ENCODE measurements at regions not wholly inside any gene's neighbourhood (a gene's known extent, or its start where the extent isn't known, plus 50 kb on each side); places are given as distances from the start of the nearest gene placed in this dataset.

DNA sequence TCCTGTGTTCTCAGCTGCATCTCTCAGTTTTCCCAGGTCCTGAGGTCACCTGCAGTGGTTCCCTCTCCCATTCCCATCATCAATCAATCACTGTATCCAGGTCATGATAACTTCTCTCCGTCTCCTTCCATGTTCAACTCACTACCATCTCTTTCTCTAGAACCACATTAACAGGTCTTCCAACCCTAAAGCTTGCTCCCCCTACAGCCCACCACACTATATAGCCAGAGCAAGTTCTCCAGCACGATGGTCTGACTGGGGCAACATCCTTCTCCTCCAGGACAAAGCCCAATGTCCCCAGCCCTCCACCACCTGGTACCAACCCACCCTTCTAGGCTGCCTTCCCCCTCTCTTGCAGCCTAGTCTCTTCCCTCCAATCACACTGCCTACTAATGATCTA, 241.6 kb downstream of the CDK5RAP2 start:
- H3K36me3 Mint-ChIP-seq (ENCODE audit: low read depth): no peaks in the 10 kb centered on the region

DNA sequence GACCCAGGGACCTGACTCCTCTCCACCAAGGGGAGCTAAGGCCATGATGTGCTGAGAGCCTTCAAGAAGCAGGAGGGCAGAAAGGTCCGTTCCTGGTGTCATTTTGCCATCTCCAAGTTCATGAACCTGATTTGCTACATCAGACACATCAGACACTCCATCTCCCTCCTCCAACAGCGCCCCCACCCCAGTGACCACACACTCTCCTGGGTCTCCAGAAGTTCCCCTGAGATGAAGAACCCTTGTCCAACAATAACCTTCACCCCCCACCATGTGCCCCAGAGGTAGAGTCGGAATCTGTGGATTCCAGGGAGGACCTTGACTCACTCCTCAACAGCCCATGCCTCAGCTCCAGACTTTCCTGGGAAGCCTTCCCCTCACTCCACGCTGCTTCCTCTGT, 242.8 kb downstream of the CDK5RAP2 start:
- H3K4me3 Mint-ChIP-seq: no peak overlapping the region
- no peak overlapping the region for H3K27ac Mint-ChIP-seq
- no peaks in the 10 kb centered on the region for H3K4me1 Mint-ChIP-seq (ENCODE audit: low read depth)
- H3K9me3 Mint-ChIP-seq: no peaks in the 10 kb centered on the region
- H3K27me3 Mint-ChIP-seq: peaks cover under 1% of the 10 kb centered on the region
- H3K36me3 Mint-ChIP-seq (ENCODE audit: low read depth): no peaks in the 10 kb centered on the region
- intact Hi-C loops (cut with micrococcal nuclease): no loop called here

More for the DNA sequence above, 241.6 kb downstream of the CDK5RAP2 start:
- Mint-ChIP-seq H3K4me1 (ENCODE audit: low read depth) (no peaks in the 10 kb centered on the region), H3K4me3 (no peak overlapping the region), H3K27ac (no peak overlapping the region), H3K27me3 (peaks cover 3% of the 10 kb centered on the region), H3K9me3 (no peaks in the 10 kb centered on the region)
- intact Hi-C loops (cut with micrococcal nuclease): no loop called here

DNA sequence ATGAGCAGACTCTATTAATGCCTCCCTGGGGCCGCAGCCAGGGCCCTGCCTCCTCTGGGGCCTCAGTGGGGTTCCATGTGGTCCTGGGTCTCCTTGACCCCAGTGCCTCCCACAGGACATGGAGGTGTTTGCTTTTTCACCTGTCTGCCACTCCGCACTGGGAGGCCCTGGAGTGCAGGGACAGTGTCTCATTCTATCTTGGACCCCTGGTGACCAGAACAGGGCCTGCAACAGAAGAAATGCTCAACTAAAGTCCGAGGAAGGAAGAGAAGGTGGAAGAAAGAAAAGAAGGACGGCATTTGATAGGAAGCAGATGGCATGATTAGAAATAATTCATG, 243.2 kb downstream of the CDK5RAP2 start:
- Mint-ChIP-seq H3K4me3 (no peak overlapping the region), H3K36me3 (ENCODE audit: low read depth) (no peaks in the 10 kb centered on the region), H3K4me1 (ENCODE audit: low read depth) (no peaks in the 10 kb centered on the region), H3K27me3 (no peaks in the 10 kb centered on the region), H3K27ac (no peak overlapping the region), H3K9me3 (no peaks in the 10 kb centered on the region)
- intact Hi-C loops (cut with micrococcal nuclease): no loop called here

DNA sequence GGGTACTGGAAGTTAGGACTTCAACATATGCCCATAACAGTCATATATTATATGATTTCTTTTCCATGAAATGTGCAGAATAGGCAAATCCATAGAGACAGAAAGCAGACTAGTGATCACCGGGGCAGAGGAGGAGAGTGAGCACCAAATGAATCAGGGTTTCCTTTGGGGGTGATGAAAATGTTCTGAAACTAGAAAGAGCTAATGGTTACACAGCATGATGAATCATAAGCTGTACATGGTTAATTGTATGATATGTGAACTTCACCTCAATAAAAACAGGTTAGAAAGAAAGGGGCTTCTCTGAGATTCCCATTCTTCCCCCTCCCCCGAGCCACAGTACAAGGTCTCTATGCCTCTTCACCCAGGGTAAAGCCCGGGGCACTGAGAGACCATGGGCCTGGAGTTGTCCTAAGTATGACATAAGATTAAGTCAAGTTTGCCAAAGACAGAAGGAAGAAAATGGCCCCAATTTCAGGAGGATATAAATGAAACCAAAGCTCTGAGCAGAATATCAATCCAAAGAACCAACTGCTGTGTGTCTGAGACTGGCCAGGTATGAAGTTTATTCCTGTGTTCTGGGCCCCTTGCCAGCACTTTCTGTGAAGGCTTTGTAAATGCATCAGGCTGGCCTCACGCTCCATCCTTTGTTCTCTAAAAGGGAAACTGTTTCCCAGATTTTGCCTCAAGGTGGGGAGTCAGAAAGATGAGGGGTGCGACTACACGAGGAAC, 243.8 kb downstream of the CDK5RAP2 start:
- intact Hi-C loops (cut with micrococcal nuclease): no loop called here
- H3K36me3 Mint-ChIP-seq (ENCODE audit: low read depth): no peaks in the 10 kb centered on the region
- no peak overlapping the region for H3K27ac Mint-ChIP-seq
- no peaks in the 10 kb centered on the region for H3K9me3 Mint-ChIP-seq
- no peaks in the 10 kb centered on the region for H3K27me3 Mint-ChIP-seq
- no peaks in the 10 kb centered on the region for H3K4me1 Mint-ChIP-seq (ENCODE audit: low read depth)
- no peak overlapping the region for H3K4me3 Mint-ChIP-seq

DNA sequence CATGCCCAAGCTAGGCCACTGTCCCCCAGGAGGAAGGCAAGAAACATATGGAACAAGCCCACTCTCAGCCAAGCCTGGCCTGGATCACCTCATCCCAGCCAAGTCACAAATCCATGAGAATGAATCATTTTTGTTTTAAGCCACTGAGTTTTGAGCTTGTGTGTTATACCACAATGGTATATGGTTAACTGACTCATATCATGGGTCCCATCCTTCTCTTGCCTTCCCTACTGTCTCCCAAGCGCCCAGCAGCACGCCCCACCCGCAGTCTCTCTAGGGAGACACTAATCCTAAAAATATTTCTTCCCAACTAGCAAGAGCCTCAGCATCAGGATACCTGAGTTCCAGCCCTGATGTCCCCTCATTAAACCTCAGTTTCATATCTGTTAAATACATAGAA, 248.1 kb downstream of the CDK5RAP2 start:
- H3K4me3 Mint-ChIP-seq: no peak overlapping the region
- no peaks in the 10 kb centered on the region for H3K4me1 Mint-ChIP-seq (ENCODE audit: low read depth)
- no peak overlapping the region for H3K27ac Mint-ChIP-seq
- intact Hi-C loops (cut with micrococcal nuclease): no loop called here
- no peaks in the 10 kb centered on the region for H3K36me3 Mint-ChIP-seq (ENCODE audit: low read depth)
- no peaks in the 10 kb centered on the region for H3K27me3 Mint-ChIP-seq
- no peaks in the 10 kb centered on the region for H3K9me3 Mint-ChIP-seq

DNA sequence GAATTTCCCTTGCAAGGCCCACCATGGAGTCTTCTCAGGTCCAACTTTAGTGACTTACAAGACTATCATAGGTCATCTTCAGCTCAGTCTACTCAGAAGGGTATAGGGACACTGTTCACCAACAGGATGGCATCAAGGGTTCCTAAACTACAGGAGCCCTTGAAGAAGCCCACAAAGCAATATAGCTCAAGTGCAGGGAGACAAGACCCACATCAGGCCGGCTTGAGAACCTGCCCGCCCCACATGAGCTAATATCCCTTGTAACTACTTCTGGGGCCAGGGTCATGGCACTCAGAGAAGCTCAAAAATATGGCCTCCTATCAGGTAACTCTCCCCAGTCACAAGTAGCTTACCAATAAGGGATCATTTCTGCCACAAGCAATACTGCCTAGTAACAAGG, 249.9 kb downstream of the CDK5RAP2 start:
- intact Hi-C loops (cut with micrococcal nuclease): no loop called here
- H3K4me3 Mint-ChIP-seq: no peak overlapping the region

DNA sequence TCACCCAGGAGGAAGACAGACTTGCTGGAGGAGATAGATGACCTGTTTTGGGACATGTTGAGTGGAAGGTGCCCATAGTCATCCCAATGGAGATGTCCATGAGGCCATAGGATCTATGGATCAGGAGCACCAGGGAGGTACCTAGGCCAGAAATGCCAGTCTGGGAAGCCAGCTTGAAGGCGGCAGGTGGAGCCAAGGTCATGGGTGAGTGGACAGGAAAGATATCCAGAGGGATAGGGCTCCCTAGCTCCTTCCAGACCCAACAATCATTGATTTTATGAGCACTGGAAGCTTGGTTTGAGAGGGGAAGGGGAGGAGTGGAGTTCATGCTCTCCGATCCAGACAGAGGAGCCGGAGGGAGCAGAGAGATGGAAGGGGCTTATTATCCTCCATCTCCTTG, 252.6 kb downstream of the CDK5RAP2 start:
- Mint-ChIP-seq H3K4me1 (ENCODE audit: low read depth) (peaks cover 9% of the 10 kb centered on the region), H3K27ac (no peak overlapping the region), H3K9me3 (no peaks in the 10 kb centered on the region), H3K27me3 (peaks cover 4% of the 10 kb centered on the region), H3K4me3 (no peak overlapping the region), H3K36me3 (ENCODE audit: low read depth) (no peaks in the 10 kb centered on the region)
- intact Hi-C loops (cut with micrococcal nuclease): no loop called here

More for the DNA sequence above, 249.9 kb downstream of the CDK5RAP2 start:
- Mint-ChIP-seq H3K27me3 (peaks cover 3% of the 10 kb centered on the region), H3K27ac (no peak overlapping the region), H3K9me3 (no peaks in the 10 kb centered on the region), H3K36me3 (ENCODE audit: low read depth) (no peaks in the 10 kb centered on the region), H3K4me1 (ENCODE audit: low read depth) (peaks cover 3% of the 10 kb centered on the region)

DNA sequence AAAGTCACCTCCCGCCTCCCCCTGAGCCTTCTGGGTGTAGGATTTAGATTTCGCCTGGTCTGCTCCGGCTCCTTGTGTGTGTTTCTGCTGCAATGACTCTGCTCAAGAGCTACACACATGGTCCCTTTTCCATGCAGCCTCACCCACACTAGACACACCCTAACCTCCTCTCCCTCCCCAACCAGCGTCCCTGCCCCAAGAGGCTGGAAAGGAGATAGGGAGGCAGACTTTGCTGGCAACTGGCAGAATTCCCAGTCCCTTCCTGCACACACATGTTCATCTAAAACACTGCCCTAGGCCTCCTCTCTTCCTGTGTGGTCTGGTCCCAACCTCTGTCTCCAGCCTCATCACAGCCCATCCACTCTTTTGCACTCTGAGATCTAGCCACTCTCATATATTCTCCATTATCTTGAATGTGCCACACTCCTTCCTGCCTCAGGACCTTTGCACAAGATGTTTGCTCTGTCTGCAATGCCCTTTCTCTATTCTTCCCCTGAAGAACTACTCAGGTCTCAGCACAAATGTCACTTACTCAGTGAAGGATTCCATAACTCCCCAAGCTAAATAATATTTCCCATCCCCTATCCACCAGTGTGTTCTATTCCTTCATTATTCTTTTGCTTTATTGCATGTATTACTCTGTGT, 253.8 kb downstream of the CDK5RAP2 start:
- Mint-ChIP-seq H3K36me3 (ENCODE audit: low read depth) (no peaks in the 10 kb centered on the region), H3K9me3 (no peaks in the 10 kb centered on the region), H3K4me3 (no peak overlapping the region), H3K4me1 (ENCODE audit: low read depth) (peaks cover 9% of the 10 kb centered on the region), H3K27ac (no peak overlapping the region), H3K27me3 (peaks cover 5% of the 10 kb centered on the region)
- intact Hi-C loops (cut with micrococcal nuclease): no loop called here

DNA sequence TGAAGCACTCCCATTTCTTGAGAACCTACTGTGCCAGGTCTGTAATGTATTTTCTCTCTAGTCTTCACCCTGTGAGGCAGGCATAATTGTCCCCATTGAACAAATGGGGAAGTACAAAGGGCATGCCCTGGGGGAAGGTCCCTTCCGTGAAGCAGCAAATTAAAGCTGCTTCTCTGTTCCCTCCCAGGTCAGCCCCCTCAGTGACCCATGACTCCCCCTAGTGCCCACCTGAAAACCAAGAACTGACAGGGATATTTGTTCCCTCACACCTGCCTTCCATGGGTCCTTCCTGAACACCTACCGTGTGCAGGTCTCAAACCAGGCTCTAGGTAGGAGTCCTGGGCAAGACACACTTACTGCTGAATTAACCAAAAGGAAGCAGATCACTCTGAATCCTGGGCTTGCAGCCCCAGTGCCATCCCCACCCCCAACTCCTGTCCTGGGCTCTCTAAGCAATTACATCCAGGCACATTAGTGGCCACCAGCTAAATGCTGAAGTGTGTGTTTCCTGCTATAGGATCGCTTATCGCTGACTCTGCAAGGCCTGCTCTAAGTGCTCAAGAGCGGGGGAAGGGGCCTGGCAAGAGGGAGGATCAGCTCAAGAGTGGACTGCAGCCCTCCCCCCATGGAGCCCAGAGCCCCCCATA, 254.8 kb downstream of the CDK5RAP2 start:
- intact Hi-C loops (cut with micrococcal nuclease): no loop called here
- H3K27me3 Mint-ChIP-seq: peaks cover 5% of the 10 kb centered on the region
- no peaks in the 10 kb centered on the region for H3K36me3 Mint-ChIP-seq (ENCODE audit: low read depth)
- H3K4me1 Mint-ChIP-seq (ENCODE audit: low read depth): peaks cover 9% of the 10 kb centered on the region
- no peak overlapping the region for H3K27ac Mint-ChIP-seq
- H3K9me3 Mint-ChIP-seq: no peaks in the 10 kb centered on the region
- H3K4me3 Mint-ChIP-seq: no peak overlapping the region

DNA sequence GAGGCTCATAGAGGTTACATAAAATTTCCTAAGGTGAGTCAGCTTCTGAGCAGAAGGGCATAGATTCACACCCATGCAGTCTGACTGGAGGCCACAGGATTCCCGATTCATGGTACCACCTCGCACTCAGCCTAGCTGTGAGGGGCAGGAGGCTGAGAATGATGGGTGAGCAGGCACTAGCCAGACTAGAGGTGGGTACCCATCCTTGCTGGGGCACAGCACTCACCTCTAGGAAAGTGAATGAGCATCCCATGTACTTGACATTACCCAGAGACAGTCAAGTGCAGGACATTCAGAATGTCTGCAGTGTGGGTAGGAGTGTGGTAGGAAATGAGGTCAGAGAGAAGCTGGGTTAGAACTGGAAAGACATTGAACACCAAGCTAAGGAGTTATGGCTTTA, 255.5 kb downstream of the CDK5RAP2 start:
- H3K4me1 Mint-ChIP-seq (ENCODE audit: low read depth): peaks cover 9% of the 10 kb centered on the region
- intact Hi-C loops (cut with micrococcal nuclease): no loop called here
- H3K27me3 Mint-ChIP-seq: peaks cover 5% of the 10 kb centered on the region
- H3K9me3 Mint-ChIP-seq: no peaks in the 10 kb centered on the region
- H3K27ac Mint-ChIP-seq: no peak overlapping the region
- no peaks in the 10 kb centered on the region for H3K36me3 Mint-ChIP-seq (ENCODE audit: low read depth)
- H3K4me3 Mint-ChIP-seq: no peak overlapping the region

DNA sequence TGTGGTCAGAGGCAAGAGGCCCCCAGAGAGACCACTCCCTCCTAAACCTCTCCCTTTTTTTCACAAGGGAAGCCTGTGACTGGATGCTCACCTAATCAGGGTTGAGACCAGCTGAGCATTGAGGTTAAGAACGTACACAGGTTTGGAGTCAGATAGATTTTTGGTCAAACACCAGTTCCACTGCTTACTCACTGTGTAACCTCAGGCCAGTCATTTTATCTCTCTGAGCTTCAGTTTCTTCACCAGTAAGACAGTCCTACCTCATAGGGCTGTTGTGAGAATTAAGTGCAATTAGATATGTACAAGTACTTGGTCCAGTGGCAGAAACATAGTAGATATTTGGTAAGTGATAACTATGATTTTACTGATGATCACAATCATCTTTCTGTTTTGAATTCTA, 256.8 kb downstream of the CDK5RAP2 start:
- Mint-ChIP-seq H3K27me3 (peaks cover 5% of the 10 kb centered on the region), H3K4me3 (no peak overlapping the region), H3K36me3 (ENCODE audit: low read depth) (no peaks in the 10 kb centered on the region), H3K4me1 (ENCODE audit: low read depth) (peaks cover 9% of the 10 kb centered on the region), H3K9me3 (no peaks in the 10 kb centered on the region), H3K27ac (no peak overlapping the region)
- intact Hi-C loops (cut with micrococcal nuclease): no loop called here

DNA sequence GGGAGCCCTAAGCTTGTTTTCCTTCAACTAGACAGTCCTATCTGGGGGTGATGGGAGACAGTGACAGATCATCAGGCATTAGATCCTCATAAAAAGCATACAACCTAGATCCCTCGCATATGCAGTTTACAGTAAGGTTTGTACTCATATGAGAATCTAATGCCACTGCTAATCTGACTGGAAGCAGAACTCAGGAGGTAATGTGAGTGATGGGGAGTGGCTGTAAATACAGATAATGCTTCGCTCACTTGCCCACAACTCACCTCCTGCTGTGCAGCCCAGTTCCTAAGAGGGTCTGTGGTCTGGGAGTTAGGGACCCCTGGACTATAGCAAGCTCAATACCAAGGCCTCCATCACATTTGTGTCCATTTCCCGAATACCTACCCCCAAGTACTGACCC, 260.5 kb downstream of the CDK5RAP2 start:
- intact Hi-C loops (cut with micrococcal nuclease): no loop called here
- Mint-ChIP-seq H3K4me1 (ENCODE audit: low read depth) (no peaks in the 10 kb centered on the region), H3K4me3 (no peak overlapping the region), H3K36me3 (ENCODE audit: low read depth) (no peaks in the 10 kb centered on the region), H3K27ac (no peak overlapping the region), H3K9me3 (peaks cover 7% of the 10 kb centered on the region), H3K27me3 (peaks cover 7% of the 10 kb centered on the region)

DNA sequence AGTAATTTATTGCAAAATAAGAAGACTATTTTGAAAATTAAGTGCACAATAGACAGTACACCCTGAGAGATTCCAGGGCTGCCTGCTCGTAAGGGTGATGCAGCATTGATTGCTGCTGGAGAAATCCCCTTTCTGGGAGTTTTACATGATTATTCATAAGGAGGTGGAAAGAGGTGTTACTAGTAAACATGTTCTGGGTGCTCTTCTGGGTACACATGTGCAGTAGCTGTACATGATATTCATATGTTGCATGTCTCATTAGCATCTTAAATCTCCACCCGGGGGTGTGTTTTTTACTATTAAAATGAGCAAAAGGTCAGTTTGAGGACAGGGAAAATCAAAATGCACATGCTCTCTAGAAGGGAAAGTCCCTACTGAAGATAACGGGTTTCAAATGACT, 264.8 kb downstream of the CDK5RAP2 start:
- Mint-ChIP-seq H3K27ac (no peak overlapping the region), H3K4me3 (no peak overlapping the region), H3K27me3 (peaks cover 5% of the 10 kb centered on the region), H3K4me1 (ENCODE audit: low read depth) (no peaks in the 10 kb centered on the region), H3K36me3 (ENCODE audit: low read depth) (no peaks in the 10 kb centered on the region), H3K9me3 (peaks cover 7% of the 10 kb centered on the region)
- intact Hi-C loops (cut with micrococcal nuclease): no loop called here

DNA sequence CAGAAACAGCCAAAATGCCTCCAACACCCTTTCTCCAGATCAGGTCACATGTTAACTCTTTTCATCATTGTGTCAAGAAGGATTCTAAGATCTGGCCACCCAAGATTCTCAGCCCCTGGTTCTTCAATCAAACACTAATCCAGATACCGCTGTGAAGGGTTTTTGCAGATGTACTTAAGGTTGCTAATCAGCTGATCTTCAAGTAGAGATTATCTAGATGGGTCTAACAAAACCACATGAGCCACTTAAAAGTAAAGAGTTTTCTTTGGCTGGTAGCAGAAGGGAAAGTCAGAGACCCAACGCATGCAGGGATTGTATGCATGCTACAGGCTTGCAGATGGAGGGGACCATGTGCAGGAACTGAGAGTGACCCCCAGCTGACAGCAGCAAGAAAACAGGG, 267.9 kb downstream of the CDK5RAP2 start:
- Mint-ChIP-seq H3K4me3 (no peak overlapping the region), H3K27ac (no peak overlapping the region), H3K4me1 (ENCODE audit: low read depth) (no peaks in the 10 kb centered on the region), H3K36me3 (ENCODE audit: low read depth) (no peaks in the 10 kb centered on the region), H3K9me3 (peaks cover 7% of the 10 kb centered on the region), H3K27me3 (peaks cover 10% of the 10 kb centered on the region)
- intact Hi-C loops (cut with micrococcal nuclease): no loop called here
